GM23338 (cell line): ENCODE measurements at regions not wholly inside any gene's neighbourhood (a gene's known extent, or its start where the extent isn't known, plus 50 kb on each side); places are given as distances from the start of the nearest gene placed in this dataset.

Source experiments
- ATAC-seq: fragments of 200-7000 bp; cut with Tn5 transposase; 3 replicates; pipeline ENCODE4 v1.9.1; 2020
- DNase-seq: peaks from one replicate; pipeline ENCODE4 v3.0.0-alpha.2; 2015; ENCODE audit warnings: low spot score
- H2AFZ ChIP-seq: fragments of 200-600 bp; sonication (generic); 2 replicates; pipeline ENCODE4 v1.8.0; 2016; ENCODE audit warnings: antibody characterized with exemption, mild to moderate bottlenecking, moderate library complexity
- H3F3A ChIP-seq: fragments of 200-600 bp; sonication (generic); replicated peaks from 2 replicates; pipeline ENCODE4 v1.8.0; 2017; ENCODE audit warnings: antibody characterized with exemption, mixed run types, low read depth
- H3K27ac ChIP-seq: fragments of 200-600 bp; sonication (generic); 2 replicates; pipeline ENCODE4 v1.6.1; 2016; ENCODE audit warnings: low read depth
- H3K27me3 ChIP-seq: fragments of 200-600 bp; sonication (generic); 2 replicates; pipeline ENCODE4 v1.8.0; 2016; ENCODE audit warnings: mild to moderate bottlenecking, mixed run types, moderate library complexity; ENCODE audit not compliant: insufficient read depth
- H3K36me3 ChIP-seq: fragments of 200-600 bp; sonication (generic); 2 replicates; pipeline ENCODE4 v1.8.0; 2016; ENCODE audit warnings: mild to moderate bottlenecking; ENCODE audit not compliant: insufficient read depth
- H3K4me1 ChIP-seq: fragments of 200-600 bp; sonication (generic); 2 replicates; pipeline ENCODE4 v1.8.0; 2016; ENCODE audit warnings: mild to moderate bottlenecking, moderate library complexity; ENCODE audit not compliant: insufficient read depth
- H3K4me2 ChIP-seq: fragments of 200-600 bp; sonication (generic); 2 replicates; pipeline ENCODE4 v1.7.1; 2017; ENCODE audit warnings: mixed run types
- H3K4me3 ChIP-seq: fragments of 200-600 bp; sonication (generic); 2 replicates; pipeline ENCODE4 v1.6.1; 2016; ENCODE audit warnings: mixed run types
- H3K79me2 ChIP-seq: fragments of 200-600 bp; sonication (generic); replicated peaks from 2 replicates; pipeline ENCODE4 v1.8.0; 2017; ENCODE audit warnings: mild to moderate bottlenecking; ENCODE audit not compliant: insufficient read depth
- H3K9me2 ChIP-seq: fragments of 200-600 bp; sonication (generic); 2 replicates; pipeline ENCODE4 v1.8.0; 2017; ENCODE audit not compliant: insufficient read depth
- H4K20me1 ChIP-seq: fragments of 200-600 bp; sonication (generic); replicated peaks from 2 replicates; pipeline ENCODE4 v1.8.0; 2017; ENCODE audit warnings: mild to moderate bottlenecking; ENCODE audit not compliant: insufficient read depth
- H3K27ac Mint-ChIP-seq: 2 replicates; pipeline ENCODE4 v1.8.0; 2020; ENCODE audit warnings: inconsistent platforms, mild to moderate bottlenecking, moderate library complexity, mixed read lengths
- H3K27me3 Mint-ChIP-seq: 3 replicates; pipeline ENCODE4 v1.8.0; 2022; ENCODE audit warnings: low read depth, mild to moderate bottlenecking, moderate library complexity, mixed read lengths, inconsistent platforms; ENCODE audit not compliant: insufficient read depth, poor library complexity
- H3K36me3 Mint-ChIP-seq: 3 replicates; pipeline ENCODE4 v1.8.0; 2021; ENCODE audit warnings: low read depth, mild to moderate bottlenecking, inconsistent platforms, moderate library complexity, mixed read lengths
- H3K4me1 Mint-ChIP-seq: 3 replicates; pipeline ENCODE4 v1.8.0; 2020; ENCODE audit warnings: mild to moderate bottlenecking, inconsistent platforms, mixed read lengths
- H3K4me3 Mint-ChIP-seq: 3 replicates; pipeline ENCODE4 v1.8.0; 2021; ENCODE audit warnings: moderate library complexity, mild to moderate bottlenecking, inconsistent platforms, mixed read lengths
- H3K9me3 Mint-ChIP-seq: 3 replicates; pipeline ENCODE4 v1.8.0; 2020; ENCODE audit warnings: moderate library complexity, mild to moderate bottlenecking, inconsistent platforms, mixed read lengths
- ETS1 ChIP-seq: IDR thresholded peaks from 2 replicates; pipeline ENCODE4 v1.6.1; 2016; ENCODE audit warnings: antibody characterized with exemption
- EZH2 ChIP-seq: fragments of 200-600 bp; sonication (generic); IDR thresholded peaks from one replicate; pipeline ENCODE4 v1.8.0; 2017; ENCODE audit warnings: antibody characterized with exemption, mild to moderate bottlenecking, low read depth; ENCODE audit not compliant: unreplicated experiment
- NANOG ChIP-seq: IDR thresholded peaks from 2 replicates; pipeline ENCODE4 v1.6.1; 2016; ENCODE audit warnings: antibody characterized with exemption, borderline replicate concordance
- TF ChIP-seq, protein P1 (sequence below): fragments of 250-450 bp; sonication (Bioruptor Pico); IDR thresholded peaks from 2 replicates; pipeline ENCODE4 v1.5.0; 2020; ENCODE audit warnings: mild to moderate bottlenecking, moderate library complexity

DNA sequence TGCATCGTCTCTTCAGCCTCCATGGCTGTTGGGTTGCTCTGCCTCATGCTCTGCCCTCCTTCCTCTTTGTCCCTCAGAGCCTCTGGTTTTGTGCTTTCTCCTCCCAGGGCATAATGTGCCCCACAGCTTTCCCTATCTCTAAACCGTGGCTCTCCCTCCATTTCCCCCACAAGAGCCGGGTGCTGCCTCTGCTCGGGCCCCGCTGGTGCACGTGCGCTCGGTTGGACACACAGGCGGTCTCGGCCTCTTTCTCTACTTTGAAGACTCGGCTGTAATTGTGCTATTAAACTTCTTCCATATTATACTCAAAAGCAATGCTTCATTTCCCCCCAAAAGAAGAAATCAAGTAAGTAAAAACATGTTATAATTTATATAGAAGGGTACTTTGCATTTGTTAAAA, 109.7 kb upstream of the KLF14 start:
- no peaks in the 10 kb centered on the region for H3K9me2 ChIP-seq
- peak overlapping the region; percentile 72 for H2AFZ ChIP-seq

More for the DNA sequence above, 109.7 kb upstream of the KLF14 start:
- Histone ChIP-seq H3K4me2 (no peak overlapping the region), H3K4me1 (no peaks in the 10 kb centered on the region), H3K27me3 (no peaks in the 10 kb centered on the region), H3F3A (no peaks in the 10 kb centered on the region), H3K27ac (no peak overlapping the region), H3K79me2 (no peaks in the 10 kb centered on the region), H3K4me3 (no peak overlapping the region), H4K20me1 (no peaks in the 10 kb centered on the region), H3K36me3 (no peaks in the 10 kb centered on the region)
- Mint-ChIP-seq H3K27me3 (peaks cover 5% of the 10 kb centered on the region), H3K4me1 (no peaks in the 10 kb centered on the region; the same call in 2 of the 3 replicates), H3K27ac (no peak overlapping the region), H3K9me3 (no peaks in the 10 kb centered on the region; the same call in 2 of the 3 replicates), H3K36me3 (no peaks in the 10 kb centered on the region), H3K4me3 (no peak overlapping the region)
- TF ChIP-seq NANOG (no peak), ETS1 (no peak), EZH2 (no peak)
- TF ChIP-seq, protein P1, sequence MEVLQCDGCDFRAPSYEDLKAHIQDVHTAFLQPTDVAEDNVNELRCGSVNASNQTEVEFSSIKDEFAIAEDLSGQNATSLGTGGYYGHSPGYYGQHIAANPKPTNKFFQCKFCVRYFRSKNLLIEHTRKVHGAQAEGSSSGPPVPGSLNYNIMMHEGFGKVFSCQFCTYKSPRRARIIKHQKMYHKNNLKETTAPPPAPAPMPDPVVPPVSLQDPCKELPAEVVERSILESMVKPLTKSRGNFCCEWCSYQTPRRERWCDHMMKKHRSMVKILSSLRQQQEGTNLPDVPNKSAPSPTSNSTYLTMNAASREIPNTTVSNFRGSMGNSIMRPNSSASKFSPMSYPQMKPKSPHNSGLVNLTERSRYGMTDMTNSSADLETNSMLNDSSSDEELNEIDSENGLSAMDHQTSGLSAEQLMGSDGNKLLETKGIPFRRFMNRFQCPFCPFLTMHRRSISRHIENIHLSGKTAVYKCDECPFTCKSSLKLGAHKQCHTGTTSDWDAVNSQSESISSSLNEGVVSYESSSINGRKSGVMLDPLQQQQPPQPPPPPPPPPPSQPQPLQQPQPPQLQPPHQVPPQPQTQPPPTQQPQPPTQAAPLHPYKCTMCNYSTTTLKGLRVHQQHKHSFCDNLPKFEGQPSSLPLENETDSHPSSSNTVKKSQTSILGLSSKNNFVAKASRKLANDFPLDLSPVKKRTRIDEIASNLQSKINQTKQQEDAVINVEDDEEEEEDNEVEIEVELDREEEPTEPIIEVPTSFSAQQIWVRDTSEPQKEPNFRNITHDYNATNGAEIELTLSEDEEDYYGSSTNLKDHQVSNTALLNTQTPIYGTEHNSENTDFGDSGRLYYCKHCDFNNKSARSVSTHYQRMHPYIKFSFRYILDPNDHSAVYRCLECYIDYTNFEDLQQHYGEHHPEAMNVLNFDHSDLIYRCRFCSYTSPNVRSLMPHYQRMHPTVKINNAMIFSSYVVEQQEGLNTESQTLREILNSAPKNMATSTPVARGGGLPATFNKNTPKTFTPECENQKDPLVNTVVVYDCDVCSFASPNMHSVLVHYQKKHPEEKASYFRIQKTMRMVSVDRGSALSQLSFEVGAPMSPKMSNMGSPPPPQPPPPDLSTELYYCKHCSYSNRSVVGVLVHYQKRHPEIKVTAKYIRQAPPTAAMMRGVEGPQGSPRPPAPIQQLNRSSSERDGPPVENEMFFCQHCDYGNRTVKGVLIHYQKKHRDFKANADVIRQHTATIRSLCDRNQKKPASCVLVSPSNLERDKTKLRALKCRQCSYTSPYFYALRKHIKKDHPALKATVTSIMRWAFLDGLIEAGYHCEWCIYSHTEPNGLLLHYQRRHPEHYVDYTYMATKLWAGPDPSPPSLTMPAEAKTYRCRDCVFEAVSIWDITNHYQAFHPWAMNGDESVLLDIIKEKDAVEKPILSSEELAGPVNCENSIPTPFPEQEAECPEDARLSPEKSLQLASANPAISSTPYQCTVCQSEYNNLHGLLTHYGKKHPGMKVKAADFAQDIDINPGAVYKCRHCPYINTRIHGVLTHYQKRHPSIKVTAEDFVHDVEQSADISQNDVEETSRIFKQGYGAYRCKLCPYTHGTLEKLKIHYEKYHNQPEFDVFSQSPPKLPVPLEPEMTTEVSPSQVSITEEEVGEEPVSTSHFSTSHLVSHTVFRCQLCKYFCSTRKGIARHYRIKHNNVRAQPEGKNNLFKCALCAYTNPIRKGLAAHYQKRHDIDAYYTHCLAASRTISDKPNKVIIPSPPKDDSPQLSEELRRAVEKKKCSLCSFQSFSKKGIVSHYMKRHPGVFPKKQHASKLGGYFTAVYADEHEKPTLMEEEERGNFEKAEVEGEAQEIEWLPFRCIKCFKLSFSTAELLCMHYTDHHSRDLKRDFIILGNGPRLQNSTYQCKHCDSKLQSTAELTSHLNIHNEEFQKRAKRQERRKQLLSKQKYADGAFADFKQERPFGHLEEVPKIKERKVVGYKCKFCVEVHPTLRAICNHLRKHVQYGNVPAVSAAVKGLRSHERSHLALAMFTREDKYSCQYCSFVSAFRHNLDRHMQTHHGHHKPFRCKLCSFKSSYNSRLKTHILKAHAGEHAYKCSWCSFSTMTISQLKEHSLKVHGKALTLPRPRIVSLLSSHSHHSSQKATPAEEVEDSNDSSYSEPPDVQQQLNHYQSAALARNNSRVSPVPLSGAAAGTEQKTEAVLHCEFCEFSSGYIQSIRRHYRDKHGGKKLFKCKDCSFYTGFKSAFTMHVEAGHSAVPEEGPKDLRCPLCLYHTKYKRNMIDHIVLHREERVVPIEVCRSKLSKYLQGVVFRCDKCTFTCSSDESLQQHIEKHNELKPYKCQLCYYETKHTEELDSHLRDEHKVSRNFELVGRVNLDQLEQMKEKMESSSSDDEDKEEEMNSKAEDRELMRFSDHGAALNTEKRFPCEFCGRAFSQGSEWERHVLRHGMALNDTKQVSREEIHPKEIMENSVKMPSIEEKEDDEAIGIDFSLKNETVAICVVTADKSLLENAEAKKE (CRISPR knock-in tag): no peak
- DNase-seq (no peak), ATAC-seq (no peak)
